OCI-LY7 (cell line): ENCODE measurements at regions not wholly inside any gene's neighbourhood (a gene's known extent, or its start where the extent isn't known, plus 50 kb on each side); places are given as distances from the start of the nearest gene placed in this dataset.

Source experiments
- BruUV-seq: library from RNA; stranded (reverse); fragments of 400-500 nt; replicated peaks from 2 replicates; lab custom pipeline; 2021; lab: Mats Ljungman, UMichigan
- CTCF ChIA-PET: fragments of 300-600 bp; sonication (Branson Sonifier 250); formaldehyde crosslinking; loops from one replicate; lab custom pipeline; 2022; ENCODE audit warnings: antibody characterized with exemption; ENCODE audit not compliant: unreplicated experiment; lab: Charles Lee
- POLR2A ChIA-PET: fragments of 300-600 bp; sonication (Branson Sonifier 250); formaldehyde crosslinking; loops from one replicate; lab custom pipeline; 2022; ENCODE audit warnings: antibody characterized with exemption; lab: Charles Lee
- DNase-seq: peaks from one replicate; pipeline ENCODE4 v3.0.0-alpha.2; 2015; ENCODE audit warnings: low spot score
- H2AFZ ChIP-seq: fragments of 200-600 bp; sonication (generic), shearing (Covaris generic); 2 replicates; pipeline ENCODE4 v1.6.1; 2014; ENCODE audit warnings: mild to moderate bottlenecking, antibody characterized with exemption, low read length, moderate library complexity
- H3K27ac ChIP-seq: fragments of 200-600 bp; sonication (generic); 2 replicates; pipeline ENCODE4 v1.5.1; 2014; ENCODE audit warnings: mixed run types, low read depth, mild to moderate bottlenecking, moderate library complexity, low read length, inconsistent platforms; ENCODE audit not compliant: poor library complexity, severe bottlenecking
- H3K36me3 ChIP-seq: fragments of 200-600 bp; sonication (generic); 2 replicates; pipeline ENCODE4 v1.6.1; 2014; ENCODE audit warnings: mild to moderate bottlenecking, antibody characterized with exemption, low read length, moderate library complexity, mixed read lengths; ENCODE audit not compliant: insufficient read depth
- H3K4me1 ChIP-seq: fragments of 200-600 bp; sonication (generic); 2 replicates; pipeline ENCODE4 v1.5.1; 2014; ENCODE audit warnings: mild to moderate bottlenecking, low read length; ENCODE audit not compliant: insufficient read depth, poor library complexity, severe bottlenecking
- H3K4me2 ChIP-seq: fragments of 200-600 bp; sonication (generic); 2 replicates; pipeline ENCODE4 v1.6.1; 2014; ENCODE audit warnings: mild to moderate bottlenecking, low read length
- H3K4me3 ChIP-seq: fragments of 200-600 bp; sonication (generic); 2 replicates; pipeline ENCODE4 v1.5.1; 2014; ENCODE audit warnings: mild to moderate bottlenecking, low read depth, low read length; ENCODE audit not compliant: poor library complexity, severe bottlenecking
- H3K79me2 ChIP-seq: fragments of 200-600 bp; sonication (generic); 2 replicates; pipeline ENCODE4 v1.6.1; 2016; ENCODE audit warnings: low read depth, mild to moderate bottlenecking, low read length, moderate library complexity, mixed read lengths; ENCODE audit not compliant: insufficient read depth
- H3K9me2 ChIP-seq: fragments of 200-600 bp; sonication (generic); 2 replicates; pipeline ENCODE4 v1.6.1; 2016; ENCODE audit warnings: mild to moderate bottlenecking, low read length, mixed read lengths; ENCODE audit not compliant: insufficient read depth
- H3K9me3 ChIP-seq: fragments of 200-600 bp; sonication (generic); 2 replicates; pipeline ENCODE4 v1.6.1; 2014; ENCODE audit warnings: mild to moderate bottlenecking, mixed run types, low read length, mixed read lengths
- H4K20me1 ChIP-seq: fragments of 200-600 bp; sonication (generic); 2 replicates; pipeline ENCODE4 v1.6.1; 2014; ENCODE audit warnings: mild to moderate bottlenecking, antibody characterized with exemption, low read length, moderate library complexity, mixed read lengths; ENCODE audit not compliant: insufficient read depth
- EZH2phosphoT487 ChIP-seq: fragments of 200-600 bp; sonication (generic); IDR thresholded peaks from 2 replicates; pipeline ENCODE4 v1.6.1; 2018; ENCODE audit warnings: low read depth, borderline replicate concordance, mild to moderate bottlenecking, mixed run types, antibody characterized with exemption, low read length, moderate library complexity, mixed read lengths
- intact Hi-C: fragments of 100-400 bp; cut with micrococcal nuclease; formaldehyde crosslinking; loops from one replicate; pipeline ENCODE4 v1.10.0; 2022; ENCODE audit not compliant: unreplicated experiment
- TF ChIP-seq, protein P1 (sequence below): fragments of 200-600 bp; sonication (generic); conservative IDR thresholded peaks from 2 replicates; pipeline ENCODE4 v1.5.1; 2014; ENCODE audit warnings: mild to moderate bottlenecking, antibody characterized with exemption, low read length, moderate library complexity, mixed read lengths

DNA sequence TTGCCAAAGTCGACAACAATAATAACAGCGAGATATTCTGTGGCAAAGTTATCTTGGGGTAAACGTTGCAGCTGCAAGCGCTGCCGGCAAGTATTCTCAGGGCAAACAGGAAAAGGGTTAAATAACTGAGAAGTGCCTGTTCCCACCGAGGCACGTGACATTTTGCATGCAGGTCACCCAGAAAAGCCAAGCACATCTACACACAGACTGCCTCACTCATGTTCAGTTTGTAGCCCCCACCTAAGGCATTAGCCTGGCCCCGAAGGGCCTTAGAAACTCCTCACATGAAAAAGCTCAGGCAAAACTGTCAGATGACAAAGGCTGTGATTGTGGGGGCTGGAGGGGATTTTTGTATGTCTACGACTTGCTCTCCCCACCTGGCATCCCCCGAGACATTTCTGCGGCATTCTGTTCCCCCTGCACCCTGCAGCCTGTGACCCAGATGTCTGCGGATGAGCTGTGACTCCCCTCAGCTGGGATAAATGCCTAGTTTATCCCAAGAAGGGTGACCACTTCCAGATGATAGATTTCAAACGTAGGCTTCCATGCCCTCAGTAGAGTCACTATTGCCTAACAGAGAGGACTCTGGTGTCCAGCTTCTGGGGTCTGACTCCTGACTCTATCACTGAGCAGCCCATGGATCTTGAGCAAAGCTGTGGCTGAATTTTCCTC is 215.2 kb upstream of the SIX2 start:
- CTCF ChIA-PET, result interaction anchor here (0.6 to 1.3 kb wide), 2 partner anchors 106 to 200 kb away, joined by 3 read pairs; no protein-coding TSS in a partner anchor
- TSS peak; percentile 79 for BruUV-seq
- Histone ChIP-seq H2AFZ (peak overlapping the region; percentile 67), H3K79me2 (no peaks in the 10 kb centered on the region), H3K9me2 (no peaks in the 10 kb centered on the region), H3K27ac (peak overlapping the region; percentile 89), H3K4me3 (peak overlapping the region; percentile 17), H3K4me2 (peak overlapping the region; percentile 46), H3K4me1 (peaks cover 56% of the 10 kb centered on the region), H3K9me3 (peaks cover 18% of the 10 kb centered on the region; the same call in 1 of the 2 replicates), H3K36me3 (peaks cover 5% of the 10 kb centered on the region; the same call in 1 of the 2 replicates), H4K20me1 (no peaks in the 10 kb centered on the region)
- TF ChIP-seq, protein P1, sequence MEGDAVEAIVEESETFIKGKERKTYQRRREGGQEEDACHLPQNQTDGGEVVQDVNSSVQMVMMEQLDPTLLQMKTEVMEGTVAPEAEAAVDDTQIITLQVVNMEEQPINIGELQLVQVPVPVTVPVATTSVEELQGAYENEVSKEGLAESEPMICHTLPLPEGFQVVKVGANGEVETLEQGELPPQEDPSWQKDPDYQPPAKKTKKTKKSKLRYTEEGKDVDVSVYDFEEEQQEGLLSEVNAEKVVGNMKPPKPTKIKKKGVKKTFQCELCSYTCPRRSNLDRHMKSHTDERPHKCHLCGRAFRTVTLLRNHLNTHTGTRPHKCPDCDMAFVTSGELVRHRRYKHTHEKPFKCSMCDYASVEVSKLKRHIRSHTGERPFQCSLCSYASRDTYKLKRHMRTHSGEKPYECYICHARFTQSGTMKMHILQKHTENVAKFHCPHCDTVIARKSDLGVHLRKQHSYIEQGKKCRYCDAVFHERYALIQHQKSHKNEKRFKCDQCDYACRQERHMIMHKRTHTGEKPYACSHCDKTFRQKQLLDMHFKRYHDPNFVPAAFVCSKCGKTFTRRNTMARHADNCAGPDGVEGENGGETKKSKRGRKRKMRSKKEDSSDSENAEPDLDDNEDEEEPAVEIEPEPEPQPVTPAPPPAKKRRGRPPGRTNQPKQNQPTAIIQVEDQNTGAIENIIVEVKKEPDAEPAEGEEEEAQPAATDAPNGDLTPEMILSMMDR, result no peak
- no peak for TF ChIP-seq EZH2phosphoT487
- POLR2A ChIA-PET, result interaction anchor here (0.6 to 0.8 kb wide), 5 partner anchors 21 to 270 kb away, joined by 3 to 4 read pairs (median 3); no protein-coding TSS in a partner anchor
- DNase-seq, result peak; percentile 89
- intact Hi-C loops, result loop anchor here (2.0 to 10.0 kb wide), 5 partner anchors 44 to 240 kb away; no protein-coding TSS in a partner anchor

DNA sequence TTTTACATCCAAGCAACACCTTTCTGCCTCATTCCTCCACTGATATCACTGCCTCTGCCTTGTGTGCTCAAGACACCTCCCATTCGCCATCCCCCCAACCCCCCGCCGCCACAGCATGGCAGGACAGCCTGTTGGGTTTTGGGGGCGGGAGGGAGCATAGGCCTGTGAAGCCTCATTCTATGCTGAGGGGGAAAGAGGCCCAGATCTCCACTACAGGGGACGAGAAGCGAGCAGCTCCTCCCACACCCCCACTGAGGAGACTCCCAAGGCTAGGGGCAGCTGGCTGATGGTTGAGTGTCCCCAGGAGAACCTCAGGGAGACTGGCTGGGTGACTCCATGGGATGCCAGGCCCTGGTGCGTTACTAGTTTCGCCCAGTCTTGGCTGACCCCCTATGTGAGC is 214.3 kb upstream of the SIX2 start:
- DNase-seq, result peak; percentile 27

More for the DNA sequence above, 214.3 kb upstream of the SIX2 start:
- Histone ChIP-seq H3K4me1 (peaks cover 56% of the 10 kb centered on the region), H2AFZ (peak overlapping the region; percentile 67; the same call in 1 of the 2 replicates), H3K79me2 (no peaks in the 10 kb centered on the region), H3K9me3 (peaks cover 11% of the 10 kb centered on the region; the same call in 1 of the 2 replicates), H4K20me1 (no peaks in the 10 kb centered on the region), H3K36me3 (peaks cover 5% of the 10 kb centered on the region; the same call in 1 of the 2 replicates), H3K4me2 (peak overlapping the region; percentile 46), H3K27ac (peak overlapping the region; percentile 89), H3K4me3 (peak overlapping the region; percentile 16), H3K9me2 (no peaks in the 10 kb centered on the region)
- ChIA-PET POLR2A (interaction anchor here (0.6 to 1.6 kb wide), 5 partner anchors 11 to 379 kb away, joined by 3 to 7 read pairs (median 3); no protein-coding TSS in a partner anchor), CTCF (no interaction called here)
- no TSS peak for BruUV-seq
- TF ChIP-seq, protein P1, result no peak
- no peak for TF ChIP-seq EZH2phosphoT487
- intact Hi-C loops, result loop anchor here (5.0 to 10.0 kb wide), 2 partner anchors 136 to 239 kb away; no protein-coding TSS in a partner anchor
